ENCODE measurements at regions not wholly inside any gene's neighbourhood (a gene's known extent, or its start where the extent isn't known, plus 50 kb on each side); places are given as distances from the start of the nearest gene placed in this dataset.

DNA sequence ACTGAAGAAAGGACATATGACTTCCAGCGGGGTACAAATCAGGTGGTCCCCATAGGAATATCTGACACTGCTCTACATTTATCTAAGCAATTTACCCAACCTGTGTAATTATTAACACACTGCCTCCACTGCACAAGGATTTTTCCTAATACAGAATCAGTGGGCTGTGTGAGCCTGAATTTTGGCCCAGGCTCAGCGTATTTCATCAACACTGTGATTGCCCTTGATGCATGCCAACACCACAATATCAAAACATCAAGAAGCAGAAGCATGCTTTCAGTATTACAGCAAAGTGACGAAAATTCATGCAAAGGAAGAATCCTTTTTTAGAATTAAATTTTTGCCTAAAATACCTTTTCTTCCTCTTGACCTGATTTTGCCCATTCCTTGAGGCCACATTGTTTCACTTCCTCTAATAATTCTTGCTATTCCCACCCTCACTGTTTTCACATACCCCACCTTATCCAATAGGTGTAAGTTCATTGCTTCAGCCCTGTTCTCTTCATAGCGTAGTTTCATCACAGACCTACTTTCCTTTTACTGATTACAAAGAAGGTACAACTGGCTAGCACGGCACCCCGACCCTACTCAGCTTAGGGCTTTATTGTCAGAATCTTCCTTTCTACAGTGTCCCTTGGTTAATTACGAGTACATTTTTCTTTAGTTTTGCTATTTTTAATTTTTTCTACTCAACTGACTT lies 83.7 kb upstream of the PTCHD4 start:
- Histone ChIP-seq H3K9ac (ENCODE audit: low read depth in 1 of 2, low read length in 2 of 2) (no peak overlapping the region), H3K9me3 (ENCODE audit: control insufficient read depth in 4 of 4, low read length in 3 of 4) (no peaks in the 10 kb centered on the region), H3K27me3 (ENCODE audit: control insufficient read depth in 4 of 4, insufficient read depth in 4 of 4, low read length in 3 of 4) (no peaks in the 10 kb centered on the region), H3K27ac (ENCODE audit: low read depth in 1 of 2, low read length in 2 of 2) (peak overlapping the region; percentile 25 to 67), H3K36me3 (ENCODE audit: control insufficient read depth in 4 of 4, insufficient read depth in 3 of 4, low read depth in 1 of 4, low read length in 3 of 4) (no peaks in the 10 kb centered on the region), H3K4me1 (ENCODE audit: control insufficient read depth in 4 of 4, insufficient read depth in 4 of 4, low read length in 3 of 4) (peaks cover 0 to 8% (median 1%) of the 10 kb centered on the region in 4 donors), H3K4me3 (ENCODE audit: low read depth in 1 of 3, low read length in 3 of 3) (peak overlapping the region; percentile 2 to 42 (median 7))
- 65% methylated on average over 7 of the region's 7 CpGs for WGBS
- no peak for DNase-seq (ENCODE audit: low spot score)
- no peak for TF ChIP-seq JUND (IDR thresholded peaks at IDR 0.05)
- no peak for TF ChIP-seq SP1 (IDR thresholded peaks at IDR 0.05)
- TF ChIP-seq YY1 (IDR thresholded peaks at IDR 0.05): no peak
- TF ChIP-seq, protein P1, sequence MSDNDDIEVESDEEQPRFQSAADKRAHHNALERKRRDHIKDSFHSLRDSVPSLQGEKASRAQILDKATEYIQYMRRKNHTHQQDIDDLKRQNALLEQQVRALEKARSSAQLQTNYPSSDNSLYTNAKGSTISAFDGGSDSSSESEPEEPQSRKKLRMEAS (IDR thresholded peaks at IDR 0.05): no peak
- no peak for TF ChIP-seq NR2F2 (IDR thresholded peaks at IDR 0.05)
- TF ChIP-seq FOXA1 (IDR thresholded peaks at IDR 0.05): no peak
- TF ChIP-seq, protein P2, sequence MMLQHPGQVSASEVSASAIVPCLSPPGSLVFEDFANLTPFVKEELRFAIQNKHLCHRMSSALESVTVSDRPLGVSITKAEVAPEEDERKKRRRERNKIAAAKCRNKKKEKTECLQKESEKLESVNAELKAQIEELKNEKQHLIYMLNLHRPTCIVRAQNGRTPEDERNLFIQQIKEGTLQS (IDR thresholded peaks at IDR 0.05): no peak
- TF ChIP-seq HNF4G (IDR thresholded peaks at IDR 0.05): no peak
- TF ChIP-seq, protein P3, sequence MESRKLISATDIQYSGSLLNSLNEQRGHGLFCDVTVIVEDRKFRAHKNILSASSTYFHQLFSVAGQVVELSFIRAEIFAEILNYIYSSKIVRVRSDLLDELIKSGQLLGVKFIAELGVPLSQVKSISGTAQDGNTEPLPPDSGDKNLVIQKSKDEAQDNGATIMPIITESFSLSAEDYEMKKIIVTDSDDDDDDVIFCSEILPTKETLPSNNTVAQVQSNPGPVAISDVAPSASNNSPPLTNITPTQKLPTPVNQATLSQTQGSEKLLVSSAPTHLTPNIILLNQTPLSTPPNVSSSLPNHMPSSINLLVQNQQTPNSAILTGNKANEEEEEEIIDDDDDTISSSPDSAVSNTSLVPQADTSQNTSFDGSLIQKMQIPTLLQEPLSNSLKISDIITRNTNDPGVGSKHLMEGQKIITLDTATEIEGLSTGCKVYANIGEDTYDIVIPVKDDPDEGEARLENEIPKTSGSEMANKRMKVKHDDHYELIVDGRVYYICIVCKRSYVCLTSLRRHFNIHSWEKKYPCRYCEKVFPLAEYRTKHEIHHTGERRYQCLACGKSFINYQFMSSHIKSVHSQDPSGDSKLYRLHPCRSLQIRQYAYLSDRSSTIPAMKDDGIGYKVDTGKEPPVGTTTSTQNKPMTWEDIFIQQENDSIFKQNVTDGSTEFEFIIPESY (IDR thresholded peaks at IDR 0.05): no peak
- TF ChIP-seq EGR1 (IDR thresholded peaks at IDR 0.05; ENCODE audit: low read depth in 2 of 2): no peak
- TF ChIP-seq, protein P4, sequence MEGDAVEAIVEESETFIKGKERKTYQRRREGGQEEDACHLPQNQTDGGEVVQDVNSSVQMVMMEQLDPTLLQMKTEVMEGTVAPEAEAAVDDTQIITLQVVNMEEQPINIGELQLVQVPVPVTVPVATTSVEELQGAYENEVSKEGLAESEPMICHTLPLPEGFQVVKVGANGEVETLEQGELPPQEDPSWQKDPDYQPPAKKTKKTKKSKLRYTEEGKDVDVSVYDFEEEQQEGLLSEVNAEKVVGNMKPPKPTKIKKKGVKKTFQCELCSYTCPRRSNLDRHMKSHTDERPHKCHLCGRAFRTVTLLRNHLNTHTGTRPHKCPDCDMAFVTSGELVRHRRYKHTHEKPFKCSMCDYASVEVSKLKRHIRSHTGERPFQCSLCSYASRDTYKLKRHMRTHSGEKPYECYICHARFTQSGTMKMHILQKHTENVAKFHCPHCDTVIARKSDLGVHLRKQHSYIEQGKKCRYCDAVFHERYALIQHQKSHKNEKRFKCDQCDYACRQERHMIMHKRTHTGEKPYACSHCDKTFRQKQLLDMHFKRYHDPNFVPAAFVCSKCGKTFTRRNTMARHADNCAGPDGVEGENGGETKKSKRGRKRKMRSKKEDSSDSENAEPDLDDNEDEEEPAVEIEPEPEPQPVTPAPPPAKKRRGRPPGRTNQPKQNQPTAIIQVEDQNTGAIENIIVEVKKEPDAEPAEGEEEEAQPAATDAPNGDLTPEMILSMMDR (IDR thresholded peaks at IDR 0.05; ENCODE audit: low read depth, low read length, missing input control): no peak
- no peak for TF ChIP-seq FOXA2 (IDR thresholded peaks at IDR 0.05)
- TF ChIP-seq TAF1 (conservative IDR thresholded peaks at IDR 0.05): no peak
- no peak for TF ChIP-seq GABPA (IDR thresholded peaks at IDR 0.05 in 1 of 2, conservative IDR thresholded peaks at IDR 0.05 in 1 of 2)
- TF ChIP-seq RXRA (IDR thresholded peaks at IDR 0.05): no peak
- TF ChIP-seq, protein P5, sequence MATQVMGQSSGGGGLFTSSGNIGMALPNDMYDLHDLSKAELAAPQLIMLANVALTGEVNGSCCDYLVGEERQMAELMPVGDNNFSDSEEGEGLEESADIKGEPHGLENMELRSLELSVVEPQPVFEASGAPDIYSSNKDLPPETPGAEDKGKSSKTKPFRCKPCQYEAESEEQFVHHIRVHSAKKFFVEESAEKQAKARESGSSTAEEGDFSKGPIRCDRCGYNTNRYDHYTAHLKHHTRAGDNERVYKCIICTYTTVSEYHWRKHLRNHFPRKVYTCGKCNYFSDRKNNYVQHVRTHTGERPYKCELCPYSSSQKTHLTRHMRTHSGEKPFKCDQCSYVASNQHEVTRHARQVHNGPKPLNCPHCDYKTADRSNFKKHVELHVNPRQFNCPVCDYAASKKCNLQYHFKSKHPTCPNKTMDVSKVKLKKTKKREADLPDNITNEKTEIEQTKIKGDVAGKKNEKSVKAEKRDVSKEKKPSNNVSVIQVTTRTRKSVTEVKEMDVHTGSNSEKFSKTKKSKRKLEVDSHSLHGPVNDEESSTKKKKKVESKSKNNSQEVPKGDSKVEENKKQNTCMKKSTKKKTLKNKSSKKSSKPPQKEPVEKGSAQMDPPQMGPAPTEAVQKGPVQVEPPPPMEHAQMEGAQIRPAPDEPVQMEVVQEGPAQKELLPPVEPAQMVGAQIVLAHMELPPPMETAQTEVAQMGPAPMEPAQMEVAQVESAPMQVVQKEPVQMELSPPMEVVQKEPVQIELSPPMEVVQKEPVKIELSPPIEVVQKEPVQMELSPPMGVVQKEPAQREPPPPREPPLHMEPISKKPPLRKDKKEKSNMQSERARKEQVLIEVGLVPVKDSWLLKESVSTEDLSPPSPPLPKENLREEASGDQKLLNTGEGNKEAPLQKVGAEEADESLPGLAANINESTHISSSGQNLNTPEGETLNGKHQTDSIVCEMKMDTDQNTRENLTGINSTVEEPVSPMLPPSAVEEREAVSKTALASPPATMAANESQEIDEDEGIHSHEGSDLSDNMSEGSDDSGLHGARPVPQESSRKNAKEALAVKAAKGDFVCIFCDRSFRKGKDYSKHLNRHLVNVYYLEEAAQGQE (IDR thresholded peaks at IDR 0.05): no peak

Data from liver (tissue), 8 donors.